Choroid plexus epithelial cell (primary cell): ENCODE measurements at regions not wholly inside any gene's neighbourhood (a gene's known extent, or its start where the extent isn't known, plus 50 kb on each side); places are given as distances from the start of the nearest gene placed in this dataset.

Experiments
- DNase-seq: peaks from one replicate; pipeline ENCODE4 v3.0.0-alpha.2; 2010; ENCODE audit warnings: low read depth
- H3K4me3 ChIP-seq: 2 replicates; pipeline ENCODE4 v1.5.1; 2011; ENCODE audit warnings: low read depth, mild to moderate bottlenecking, control low read depth, low read length, moderate library complexity
- CTCF ChIP-seq: conservative IDR thresholded peaks from 2 replicates; pipeline ENCODE4 v1.5.1; 2011; ENCODE audit warnings: low read depth, mild to moderate bottlenecking, control low read depth, inconsistent platforms, low read length, moderate library complexity

- DNase-seq = no peak
- TF ChIP-seq CTCF = no peak
- no peak overlapping the region for H3K4me3 ChIP-seq
These were observed 797.6 kb upstream of the MBL2 start for GRCh38 chr10:53570221-53570620.

GRCh38 chr10:53569455-53569854 is 796.9 kb upstream of the MBL2 start:
- no peak overlapping the region for H3K4me3 ChIP-seq
- no peak for TF ChIP-seq CTCF
- DNase-seq = no peak

- DNase-seq = no peak
- no peak for TF ChIP-seq CTCF
- H3K4me3 ChIP-seq = no peak overlapping the region
These were observed 776.1 kb upstream of the MBL2 start for GRCh38 chr10:53548664-53549063.

GRCh38 chr10:53547364-53547763 is 774.8 kb upstream of the MBL2 start:
- DNase-seq = no peak
- no peak for TF ChIP-seq CTCF
- H3K4me3 ChIP-seq = no peak overlapping the region

GRCh38 chr10:53543410-53543809 is 770.8 kb upstream of the MBL2 start:
- DNase-seq = no peak
- H3K4me3 ChIP-seq = no peak overlapping the region
- no peak for TF ChIP-seq CTCF

- H3K4me3 ChIP-seq = no peak overlapping the region
- no peak for DNase-seq
- no peak for TF ChIP-seq CTCF
These were observed 764.9 kb upstream of the MBL2 start for GRCh38 chr10:53537508-53537907.

GRCh38 chr10:53536322-53536721 is 763.7 kb upstream of the MBL2 start:
- no peak overlapping the region for H3K4me3 ChIP-seq
- no peak for TF ChIP-seq CTCF
- no peak for DNase-seq
